A172 (cell line): ENCODE measurements at regions not wholly inside any gene's neighbourhood (a gene's known extent, or its start where the extent isn't known, plus 50 kb on each side); places are given as distances from the start of the nearest gene placed in this dataset.
"Not testable (repeated sequence)": the region's sequence is repeated elsewhere in the genome, so short reads cannot be mapped to it uniquely, and the experiment has no call there.

ENCODE experiments used
- DNase-seq: peaks from one replicate; pipeline ENCODE4 v3.0.0-alpha.2; 2015; ENCODE audit warnings: low spot score

DNA sequence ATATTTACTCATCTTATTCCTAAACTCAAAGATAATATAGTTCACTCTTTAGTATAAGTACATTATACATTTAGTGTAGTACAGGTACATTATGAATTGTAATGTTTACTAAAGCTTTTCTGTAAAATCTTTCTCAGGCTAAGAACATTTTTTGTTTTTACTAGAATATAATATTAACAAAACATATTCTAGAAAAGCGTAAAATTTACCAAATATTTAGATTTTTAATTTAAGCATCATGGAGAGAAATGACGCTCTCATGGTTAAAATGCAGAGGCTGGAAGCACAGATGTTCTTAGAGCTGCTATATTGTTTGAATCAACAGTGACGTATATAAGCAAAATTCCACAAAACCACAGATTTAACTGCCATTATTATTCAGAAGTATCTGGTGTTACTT, 54.7 kb upstream of the NBPF15 start:
- not testable (repeated sequence) for DNase-seq

GRCh38 chr1:144516906-144517305, 55.4 kb upstream of the NBPF15 start:
- DNase-seq, result peak; percentile 28

GRCh38 chr1:144518439-144518838, 57.0 kb upstream of the NBPF15 start:
- DNase-seq, result not testable (repeated sequence)

DNA sequence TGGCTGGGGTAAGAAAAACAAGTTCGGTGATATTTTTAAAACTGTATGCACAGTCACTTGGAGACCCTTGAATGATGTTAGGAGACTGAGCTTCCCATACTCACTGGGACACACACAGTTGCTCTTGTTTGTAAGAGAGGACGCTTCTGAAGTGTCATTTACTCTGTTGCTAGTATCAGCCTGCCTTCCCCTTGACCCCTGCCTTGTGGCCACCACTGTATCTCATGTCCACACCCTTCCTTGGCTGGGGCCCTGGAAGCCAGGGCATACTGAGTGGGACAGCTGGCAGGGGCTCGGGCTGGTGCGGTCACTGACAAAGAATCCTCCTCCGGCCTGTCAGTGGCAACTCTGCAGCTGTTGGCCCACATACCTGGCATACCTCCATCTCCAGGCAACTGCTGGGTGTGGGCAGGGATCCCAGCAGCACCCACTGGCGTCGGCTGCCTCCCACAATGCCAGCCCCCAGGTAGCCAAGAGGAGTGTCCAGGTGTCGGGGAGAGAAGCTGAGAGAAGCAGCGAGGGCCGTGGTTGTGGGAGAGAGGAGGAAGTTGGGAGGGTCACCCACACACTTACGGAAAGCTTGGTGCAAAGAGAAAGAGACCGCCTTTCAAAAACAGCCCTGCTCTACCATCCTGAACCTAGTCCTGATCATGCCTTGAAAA, 58.2 kb upstream of the NBPF15 start:
- DNase-seq, result peak; percentile 46

DNA sequence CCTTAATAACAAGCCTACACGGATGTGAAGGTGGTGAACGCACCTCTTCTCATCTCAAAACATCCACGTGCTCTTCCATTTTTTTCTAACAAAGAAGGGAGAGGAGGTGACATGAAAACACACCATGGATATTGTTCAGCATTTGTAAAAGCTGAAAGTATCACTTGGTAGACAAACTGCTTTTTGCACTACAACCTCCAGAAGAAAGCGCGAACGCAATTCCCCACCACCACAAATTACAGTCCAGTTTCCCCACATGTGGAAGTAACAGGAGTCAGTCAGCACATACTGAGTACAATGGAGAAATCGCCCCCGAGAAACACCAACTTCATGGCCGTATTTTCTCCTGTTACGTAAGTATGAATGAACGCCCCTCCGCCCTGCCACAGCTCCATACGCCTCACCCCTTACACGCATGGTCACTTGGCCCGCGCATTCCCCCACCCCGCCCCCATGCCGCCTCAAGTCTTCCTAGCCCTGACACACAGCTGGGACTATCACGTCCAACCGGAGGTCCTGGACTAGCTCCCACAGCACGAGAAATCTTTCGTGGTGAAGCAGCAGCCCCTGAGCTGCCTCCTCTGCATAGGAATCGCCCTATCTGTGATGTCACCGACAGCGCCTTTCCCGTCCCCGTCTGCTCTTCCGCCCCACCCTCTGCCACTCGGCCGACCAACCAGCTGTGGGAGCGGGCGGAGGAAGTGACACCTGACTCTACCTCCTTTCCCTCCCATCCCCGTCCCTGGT, 62.4 kb upstream of the NBPF15 start:
- DNase-seq, result peak; percentile 86

- not testable (repeated sequence) for DNase-seq
Observed at GRCh38 chr1:144532156-144532607, 60.5 kb upstream of the PPIAL4F start.

DNA sequence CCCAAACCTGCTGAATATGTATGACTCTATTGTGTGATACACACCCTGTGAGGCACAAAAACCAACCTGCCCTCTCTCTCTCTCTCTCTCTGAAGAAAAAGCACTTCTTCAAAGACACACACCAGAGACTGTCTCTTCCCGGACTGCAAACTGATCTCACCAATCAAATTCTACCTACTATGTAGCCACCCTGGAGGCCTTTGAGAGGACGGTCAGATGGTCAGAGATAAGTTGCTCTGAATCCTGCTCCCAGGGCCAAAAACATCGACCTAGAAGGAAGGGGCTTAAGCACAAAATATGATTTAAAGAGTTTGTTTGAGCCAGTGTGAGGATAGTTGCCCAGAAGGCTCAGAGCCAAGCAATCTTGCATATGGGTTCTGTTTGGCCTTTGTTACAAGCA, 59.2 kb upstream of the PPIAL4F start:
- not testable (repeated sequence) for DNase-seq

DNA sequence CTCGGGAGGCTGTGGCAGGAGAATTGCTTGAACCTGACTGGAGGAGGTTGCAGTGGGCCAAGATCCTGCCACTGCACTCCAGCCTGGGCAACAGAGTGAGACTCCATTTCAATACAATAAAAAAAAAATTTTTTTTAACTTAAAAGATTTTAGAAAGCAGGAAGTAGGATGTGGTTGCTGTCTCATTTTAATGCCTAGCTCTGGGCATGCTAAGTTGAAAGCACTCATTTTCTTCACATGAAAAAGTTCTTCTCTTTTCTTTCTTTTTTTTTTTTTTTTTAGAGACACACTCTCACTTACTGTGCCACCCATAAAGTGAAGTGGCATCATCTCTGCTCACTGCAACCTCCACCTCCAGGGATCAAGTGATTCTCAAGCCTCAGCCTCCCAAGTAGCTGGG, 58.4 kb upstream of the PPIAL4F start:
- not testable (repeated sequence) for DNase-seq

DNA sequence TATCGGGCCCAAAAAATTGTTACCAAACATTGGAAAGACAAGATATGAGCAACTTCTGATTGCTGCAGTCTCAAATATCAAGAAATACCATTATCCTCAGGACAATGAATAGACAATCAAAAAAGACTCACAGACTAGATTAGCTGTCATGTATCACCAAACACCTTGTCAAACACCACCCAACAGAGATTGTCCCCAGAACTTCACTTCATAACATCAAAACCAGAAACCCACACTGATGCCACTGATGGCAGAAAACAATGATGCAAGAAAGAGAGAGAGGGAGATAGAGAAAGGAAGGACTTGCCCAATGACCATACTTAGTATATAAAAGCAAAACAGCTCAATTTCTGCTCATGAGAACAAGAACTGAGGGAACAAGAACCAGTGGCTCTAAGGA, 56.0 kb upstream of the PPIAL4F start:
- DNase-seq, result not testable (repeated sequence)

- not testable (repeated sequence) for DNase-seq
Observed at GRCh38 chr1:144537234-144537633, 55.5 kb upstream of the PPIAL4F start.

- not testable (repeated sequence) for DNase-seq
Observed at GRCh38 chr1:144538736-144539135, 54.0 kb upstream of the PPIAL4F start.

DNA sequence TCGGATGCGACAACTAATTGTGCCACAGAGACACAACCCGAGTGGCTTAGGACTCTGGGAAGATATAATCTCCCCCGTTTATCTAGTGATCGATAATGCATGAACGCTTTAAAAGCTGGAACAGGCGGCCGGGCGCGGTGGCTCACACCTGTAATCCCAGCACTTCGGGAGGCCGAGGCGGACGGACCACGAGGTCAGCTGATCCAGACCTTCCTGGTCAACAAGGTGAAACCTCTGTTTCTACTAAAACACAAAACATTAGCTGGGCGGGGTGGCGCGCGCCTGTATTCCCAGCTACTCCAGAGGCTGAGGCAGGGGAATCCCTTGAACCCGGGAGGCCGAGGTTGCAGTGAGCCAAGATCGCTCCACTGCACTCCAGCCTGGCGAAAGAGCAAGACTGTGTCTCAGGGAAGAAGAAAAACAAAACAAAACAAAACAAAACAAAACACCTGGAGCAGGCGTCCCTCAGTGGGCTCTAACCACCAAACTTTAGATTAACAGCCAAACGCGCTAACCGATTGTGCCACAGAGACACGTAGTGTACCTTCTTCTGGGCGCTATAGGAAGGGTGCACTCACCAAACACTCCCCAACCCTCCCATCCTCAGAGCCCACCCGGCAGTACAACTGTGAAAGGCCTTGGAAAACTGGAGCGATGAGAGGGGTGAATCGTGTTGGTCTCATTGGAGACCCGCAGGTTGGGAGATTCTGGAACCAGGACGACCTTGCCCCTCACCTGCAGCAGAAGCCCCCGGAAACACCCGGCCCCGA, 53.3 kb upstream of the PPIAL4F start:
- not testable (repeated sequence) for DNase-seq
